ENCODE measurements at regions not wholly inside any gene's neighbourhood (a gene's known extent, or its start where the extent isn't known, plus 50 kb on each side); places are given as distances from the start of the nearest gene placed in this dataset.

- ATAC-seq (ENCODE audit: insufficient read depth, low read depth) (no peak), DNase-seq (no peak)
- no peaks in the 10 kb centered on the region for H3K9me3 ChIP-seq (ENCODE audit: insufficient read depth, low read length, severe bottlenecking)
- H3K27ac ChIP-seq (ENCODE audit: low read length), result no peak overlapping the region
- no peak overlapping the region for H3K4me3 ChIP-seq (ENCODE audit: low read depth in 1 of 2, low read length in 2 of 2)
- no peaks in the 10 kb centered on the region for H4K20me1 ChIP-seq (ENCODE audit: insufficient read depth, low read length)
- no peak for TF ChIP-seq CTCF (IDR thresholded peaks at IDR 0.05; ENCODE audit: borderline replicate concordance, extremely low read depth, low read length, poor library complexity, severe bottlenecking)
- no peak for TF ChIP-seq EZH2 (IDR thresholded peaks at IDR 0.05; ENCODE audit: borderline replicate concordance, low read depth, low read length, severe bottlenecking)
- no peaks in the 10 kb centered on the region for H3K4me1 ChIP-seq (ENCODE audit: insufficient read depth, low read length)
- no peak overlapping the region for H3K4me2 ChIP-seq (ENCODE audit: insufficient read depth, low read length)
- no peaks in the 10 kb centered on the region for H3K79me2 ChIP-seq (ENCODE audit: insufficient read depth, low read length)
- no peak overlapping the region for H2AFZ ChIP-seq (ENCODE audit: low read depth, low read length)
- no peaks in the 10 kb centered on the region for H3K36me3 ChIP-seq (ENCODE audit: insufficient read depth, low read length)
- H3K9ac ChIP-seq (ENCODE audit: low read depth, low read length), result no peak overlapping the region
- H3K27me3 ChIP-seq (ENCODE audit: insufficient read depth, low read length, poor library complexity), result no peaks in the 10 kb centered on the region
These were observed 58.2 kb upstream of the PPM1B start for GRCh38 chr2:44110444-44110843.

- no peaks in the 10 kb centered on the region for H3K36me3 ChIP-seq (ENCODE audit: insufficient read depth, low read length)
- no peaks in the 10 kb centered on the region for H3K79me2 ChIP-seq (ENCODE audit: insufficient read depth, low read length)
- H2AFZ ChIP-seq (ENCODE audit: low read depth, low read length), result no peak overlapping the region
- no peaks in the 10 kb centered on the region for H3K27me3 ChIP-seq (ENCODE audit: insufficient read depth, low read length, poor library complexity)
- H3K4me3 ChIP-seq (ENCODE audit: low read depth in 1 of 2, low read length in 2 of 2), result no peak overlapping the region
- no peaks in the 10 kb centered on the region for H4K20me1 ChIP-seq (ENCODE audit: insufficient read depth, low read length)
- no peak overlapping the region for H3K9ac ChIP-seq (ENCODE audit: low read depth, low read length)
- no peak overlapping the region for H3K27ac ChIP-seq (ENCODE audit: low read length)
- no peaks in the 10 kb centered on the region for H3K4me1 ChIP-seq (ENCODE audit: insufficient read depth, low read length)
- no peak for TF ChIP-seq EZH2 (IDR thresholded peaks at IDR 0.05; ENCODE audit: borderline replicate concordance, low read depth, low read length, severe bottlenecking)
- no peak for TF ChIP-seq CTCF (IDR thresholded peaks at IDR 0.05; ENCODE audit: borderline replicate concordance, extremely low read depth, low read length, poor library complexity, severe bottlenecking)
- H3K9me3 ChIP-seq (ENCODE audit: insufficient read depth, low read length, severe bottlenecking), result no peaks in the 10 kb centered on the region
- no peak for DNase-seq
- H3K4me2 ChIP-seq (ENCODE audit: insufficient read depth, low read length), result no peak overlapping the region
- ATAC-seq (ENCODE audit: insufficient read depth, low read depth), result no peak
These were observed 56.6 kb upstream of the PPM1B start for GRCh38 chr2:44112096-44112495.

- Histone ChIP-seq H3K4me2 (ENCODE audit: insufficient read depth, low read length) (no peak overlapping the region), H4K20me1 (ENCODE audit: insufficient read depth, low read length) (no peaks in the 10 kb centered on the region), H3K79me2 (ENCODE audit: insufficient read depth, low read length) (no peaks in the 10 kb centered on the region), H3K36me3 (ENCODE audit: insufficient read depth, low read length) (no peaks in the 10 kb centered on the region), H3K27me3 (ENCODE audit: insufficient read depth, low read length, poor library complexity) (no peaks in the 10 kb centered on the region), H3K4me1 (ENCODE audit: insufficient read depth, low read length) (peaks cover 15% of the 10 kb centered on the region), H3K9me3 (ENCODE audit: insufficient read depth, low read length, severe bottlenecking) (no peaks in the 10 kb centered on the region), H3K4me3 (ENCODE audit: low read depth in 1 of 2, low read length in 2 of 2) (no peak overlapping the region), H3K9ac (ENCODE audit: low read depth, low read length) (no peak overlapping the region), H3K27ac (ENCODE audit: low read length) (no peak overlapping the region), H2AFZ (ENCODE audit: low read depth, low read length) (no peak overlapping the region)
- TF ChIP-seq CTCF (IDR thresholded peaks at IDR 0.05; ENCODE audit: borderline replicate concordance, extremely low read depth, low read length, poor library complexity, severe bottlenecking), result no peak
- TF ChIP-seq EZH2 (IDR thresholded peaks at IDR 0.05; ENCODE audit: borderline replicate concordance, low read depth, low read length, severe bottlenecking), result no peak
- ATAC-seq (ENCODE audit: insufficient read depth, low read depth), result no peak
- no peak for DNase-seq
These were observed 52.4 kb upstream of the PPM1B start for GRCh38 chr2:44116319-44116718.

GRCh38 chr2:44118257-44118656 is 50.4 kb upstream of the PPM1B start:
- no peaks in the 10 kb centered on the region for H3K36me3 ChIP-seq (ENCODE audit: insufficient read depth, low read length)

More at GRCh38 chr2:44118257-44118656, 50.4 kb upstream of the PPM1B start:
- no peaks in the 10 kb centered on the region for H3K9me3 ChIP-seq (ENCODE audit: insufficient read depth, low read length, severe bottlenecking)
- H3K79me2 ChIP-seq (ENCODE audit: insufficient read depth, low read length), result no peaks in the 10 kb centered on the region
- TF ChIP-seq CTCF (IDR thresholded peaks at IDR 0.05; ENCODE audit: borderline replicate concordance, extremely low read depth, low read length, poor library complexity, severe bottlenecking) (no peak), EZH2 (IDR thresholded peaks at IDR 0.05; ENCODE audit: borderline replicate concordance, low read depth, low read length, severe bottlenecking) (no peak)
- H3K9ac ChIP-seq (ENCODE audit: low read depth, low read length), result no peak overlapping the region
- H3K4me2 ChIP-seq (ENCODE audit: insufficient read depth, low read length), result no peak overlapping the region
- DNase-seq (no peak), ATAC-seq (ENCODE audit: insufficient read depth, low read depth) (no peak)
- H3K27me3 ChIP-seq (ENCODE audit: insufficient read depth, low read length, poor library complexity), result no peaks in the 10 kb centered on the region
- H2AFZ ChIP-seq (ENCODE audit: low read depth, low read length), result no peak overlapping the region
- H4K20me1 ChIP-seq (ENCODE audit: insufficient read depth, low read length), result no peaks in the 10 kb centered on the region
- H3K27ac ChIP-seq (ENCODE audit: low read length), result no peak overlapping the region
- peaks cover 17% of the 10 kb centered on the region for H3K4me1 ChIP-seq (ENCODE audit: insufficient read depth, low read length)
- no peak overlapping the region for H3K4me3 ChIP-seq (ENCODE audit: low read depth in 1 of 2, low read length in 2 of 2)

All from DND-41 (cell line).